HepG2 (cell line): ENCODE measurements at regions not wholly inside any gene's neighbourhood (a gene's known extent, or its start where the extent isn't known, plus 50 kb on each side); places are given as distances from the start of the nearest gene placed in this dataset.

Experiments
- ATAC-seq: fragments of 200-7000 bp; cut with Tn5 transposase; 3 replicates; pipeline ENCODE4 v1.9.1; 2020; ENCODE audit warnings: mild to moderate bottlenecking, moderate library complexity
- BruUV-seq: library from RNA; stranded (reverse); fragments of 400-500 nt; replicated peaks from 2 replicates; lab custom pipeline; 2021; lab: Mats Ljungman, UMichigan
- CTCF ChIA-PET: fragments of 300-600 bp; formaldehyde crosslinking; extraction: SDS; loops from one replicate; lab custom pipeline; 2021; ENCODE audit warnings: low total read pairs, inconsistent platforms, low intra/inter-chr PET ratio; lab: Yijun Ruan, JAX
- POLR2A ChIA-PET: fragments of 350-600 bp; sonication (Branson Sonifier 250); formaldehyde crosslinking; loops from one replicate; lab custom pipeline; 2020; ENCODE audit warnings: antibody characterized with exemption, inconsistent platforms; lab: Yijun Ruan, JAX
- DNase-seq: peaks from one replicate; pipeline ENCODE4 v3.0.0-alpha.2; 2015; ENCODE audit warnings: low spot score
- FAIRE-seq: peaks from 3 replicates; lab custom pipeline; 2011; peaks lifted over from hg19 to GRCh38; lab: Jason Lieb, UNC
- H2AFZ ChIP-seq: one replicate; pipeline ENCODE4 v1.6.1; 2011; ENCODE audit warnings: low read length, inconsistent platforms
- H3K27ac ChIP-seq: fragments of 300-600 bp; 3 replicates; pipeline ENCODE4 v1.8.0; 2011; ENCODE audit warnings: mixed run types, mild to moderate bottlenecking, mixed read lengths, low read length, inconsistent platforms; ENCODE audit not compliant: insufficient read depth; ENCODE audit errors: extremely low read length
- H3K27me3 ChIP-seq, 2 experiments: fragments of 200-600 bp in 1 of 2; 2 replicates in 1 of 2; 3 replicates in 1 of 2; pipeline versions ENCODE4 v1.6.0 to v1.8.0; 2011; ENCODE audit warnings: low read length in 2 of 2, mild to moderate bottlenecking in 2 of 2, moderate library complexity in 2 of 2, inconsistent platforms in 1 of 2; ENCODE audit not compliant: insufficient read depth in 2 of 2, control insufficient read depth in 1 of 2
- H3K36me3 ChIP-seq, 2 experiments: fragments of 200-600 bp in 1 of 2; replicated peaks in 1 of 2; 2 replicates in 1 of 2; 3 replicates in 1 of 2; pipeline versions ENCODE4 v1.5.1 to v1.8.0; 2011; ENCODE audit warnings: low read length in 2 of 2, inconsistent platforms in 1 of 2; ENCODE audit not compliant: insufficient read depth in 2 of 2, control insufficient read depth in 1 of 2
- H3K4me1 ChIP-seq: 2 replicates; pipeline ENCODE4 v1.5.1; 2012; ENCODE audit warnings: low read length, inconsistent platforms; ENCODE audit not compliant: insufficient read depth
- H3K4me2 ChIP-seq: 2 replicates; pipeline ENCODE4 v1.6.0; 2011; ENCODE audit warnings: low read depth, low read length, inconsistent platforms
- H3K4me3 ChIP-seq, 3 experiments: fragments of 200-600 bp in 1 of 3; sonication (generic), shearing (Covaris generic) in 1 of 3; replicated peaks in 1 of 3; 2 replicates each; pipeline ENCODE4 v1.5.1; 2011 to 2016; ENCODE audit warnings: low read length in 3 of 3, inconsistent platforms in 2 of 3, low read depth in 2 of 3, mild to moderate bottlenecking in 2 of 3, control low read depth in 1 of 3, mixed read lengths in 1 of 3; ENCODE audit not compliant: insufficient read depth in 1 of 3
- H3K79me2 ChIP-seq: one replicate; pipeline ENCODE4 v1.6.1; 2011; ENCODE audit warnings: low read length, inconsistent platforms; ENCODE audit not compliant: insufficient read depth
- H3K9ac ChIP-seq: 2 replicates; pipeline ENCODE4 v1.6.0; 2011; ENCODE audit warnings: mild to moderate bottlenecking, low read depth, low read length, inconsistent platforms; ENCODE audit not compliant: insufficient read depth
- H3K9me3 ChIP-seq: 2 replicates; pipeline ENCODE4 v1.5.1; 2012; ENCODE audit warnings: mild to moderate bottlenecking, low read length
- H4K20me1 ChIP-seq: 2 replicates; pipeline ENCODE4 v1.6.0; 2011; ENCODE audit warnings: inconsistent platforms, mild to moderate bottlenecking, low read length, moderate library complexity; ENCODE audit not compliant: insufficient read depth
- JUN ChIP-seq: sonication (generic); formaldehyde crosslinking; IDR thresholded peaks from 2 replicates; pipeline ENCODE4 v1.4.0; 2020; ENCODE audit warnings: mild to moderate bottlenecking, missing genetic modification reagents
- TCF7 ChIP-seq: sonication (generic); IDR thresholded peaks from 2 replicates; pipeline ENCODE4 v1.6.1; 2016; ENCODE audit warnings: antibody characterized with exemption, low read depth
- ZNF383 ChIP-seq: sonication (generic); formaldehyde crosslinking; IDR thresholded peaks from 2 replicates; pipeline ENCODE4 v1.4.0; 2020; ENCODE audit warnings: missing genetic modification reagents, mild to moderate bottlenecking, borderline replicate concordance
- WGBS: methylation state at CpG from one replicate; pipeline ENCODE4 v1.1.6; 2017; ENCODE audit warnings: low lambda C conversion rate; 5-methylcytosine and 5-hydroxymethylcytosine counted together
- in situ Hi-C: cut with HindIII; loops from 2 replicates; pipeline ENCODE4 v1.10.0; 2017; ENCODE audit warnings: low pct_unique_long_range_greater_than_20kb; ENCODE audit not compliant: extremely low pct_ligation_motif_present
- intact Hi-C: fragments of 100-400 bp; cut with micrococcal nuclease; formaldehyde crosslinking; loops from one replicate; pipeline ENCODE4 v1.10.0; 2022; ENCODE audit not compliant: unreplicated experiment
- TF ChIP-seq, protein P1 (sequence below): sonication (generic); formaldehyde crosslinking; IDR thresholded peaks from 2 replicates; pipeline ENCODE4 v1.8.1; 2023; ENCODE audit warnings: missing genetic modification reagents, inconsistent platforms, borderline replicate concordance
- TF ChIP-seq, protein P2 (sequence below): IDR thresholded peaks from 2 replicates; pipeline ENCODE4 v1.6.1; 2016; ENCODE audit warnings: low read depth, missing genetic modification reagents, missing compliant biosample characterization

DNA sequence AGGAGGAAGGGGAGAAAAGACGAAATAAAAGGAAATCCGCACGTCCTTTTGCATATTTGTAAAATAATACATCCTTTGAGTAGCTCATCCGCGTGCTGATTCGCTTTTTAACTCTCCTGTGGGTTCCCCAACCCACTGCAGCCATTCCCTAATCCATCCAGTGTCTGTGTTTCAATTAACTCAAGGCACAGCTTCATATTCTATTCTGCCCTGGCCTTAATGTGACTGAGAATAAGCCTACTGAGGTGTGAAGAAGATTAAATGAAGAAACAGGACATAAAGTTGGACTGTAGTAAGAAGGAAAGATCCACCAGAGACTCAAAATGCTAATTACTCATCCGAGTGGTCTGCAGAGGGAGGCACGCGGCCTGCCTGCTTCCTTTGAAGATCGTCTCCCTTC lies 161.4 kb upstream of the SH3BP4 start:
- Histone ChIP-seq H3K4me3 (no peak overlapping the region), H3K9me3 (no peaks in the 10 kb centered on the region), H3K9ac (no peak overlapping the region), H3K27ac (no peak overlapping the region), H3K36me3 (no peaks in the 10 kb centered on the region), H3K79me2 (no peaks in the 10 kb centered on the region), H4K20me1 (no peaks in the 10 kb centered on the region), H2AFZ (no peak overlapping the region), H3K4me2 (no peak overlapping the region), H3K4me1 (peaks cover 11% of the 10 kb centered on the region), H3K27me3 (no peaks in the 10 kb centered on the region)
- intact Hi-C loops (no loop called here), in situ Hi-C loops (no loop called here)
- 71% methylated on average over 10 of the region's 10 CpGs for WGBS
- ATAC-seq (no peak), DNase-seq (no peak), FAIRE-seq (no peak)
- BruUV-seq, result no TSS peak
- ChIA-PET POLR2A (no interaction called here), CTCF (no interaction called here)
- TF ChIP-seq JUN (no peak), TCF7 (no peak), ZNF383 (CRISPR knock-in tag) (no peak)
- TF ChIP-seq, protein P1, sequence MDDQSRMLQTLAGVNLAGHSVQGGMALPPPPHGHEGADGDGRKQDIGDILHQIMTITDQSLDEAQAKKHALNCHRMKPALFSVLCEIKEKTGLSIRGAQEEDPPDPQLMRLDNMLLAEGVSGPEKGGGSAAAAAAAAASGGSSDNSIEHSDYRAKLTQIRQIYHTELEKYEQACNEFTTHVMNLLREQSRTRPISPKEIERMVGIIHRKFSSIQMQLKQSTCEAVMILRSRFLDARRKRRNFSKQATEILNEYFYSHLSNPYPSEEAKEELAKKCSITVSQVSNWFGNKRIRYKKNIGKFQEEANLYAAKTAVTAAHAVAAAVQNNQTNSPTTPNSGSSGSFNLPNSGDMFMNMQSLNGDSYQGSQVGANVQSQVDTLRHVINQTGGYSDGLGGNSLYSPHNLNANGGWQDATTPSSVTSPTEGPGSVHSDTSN (CRISPR knock-in tag), result no peak
- TF ChIP-seq, protein P2, sequence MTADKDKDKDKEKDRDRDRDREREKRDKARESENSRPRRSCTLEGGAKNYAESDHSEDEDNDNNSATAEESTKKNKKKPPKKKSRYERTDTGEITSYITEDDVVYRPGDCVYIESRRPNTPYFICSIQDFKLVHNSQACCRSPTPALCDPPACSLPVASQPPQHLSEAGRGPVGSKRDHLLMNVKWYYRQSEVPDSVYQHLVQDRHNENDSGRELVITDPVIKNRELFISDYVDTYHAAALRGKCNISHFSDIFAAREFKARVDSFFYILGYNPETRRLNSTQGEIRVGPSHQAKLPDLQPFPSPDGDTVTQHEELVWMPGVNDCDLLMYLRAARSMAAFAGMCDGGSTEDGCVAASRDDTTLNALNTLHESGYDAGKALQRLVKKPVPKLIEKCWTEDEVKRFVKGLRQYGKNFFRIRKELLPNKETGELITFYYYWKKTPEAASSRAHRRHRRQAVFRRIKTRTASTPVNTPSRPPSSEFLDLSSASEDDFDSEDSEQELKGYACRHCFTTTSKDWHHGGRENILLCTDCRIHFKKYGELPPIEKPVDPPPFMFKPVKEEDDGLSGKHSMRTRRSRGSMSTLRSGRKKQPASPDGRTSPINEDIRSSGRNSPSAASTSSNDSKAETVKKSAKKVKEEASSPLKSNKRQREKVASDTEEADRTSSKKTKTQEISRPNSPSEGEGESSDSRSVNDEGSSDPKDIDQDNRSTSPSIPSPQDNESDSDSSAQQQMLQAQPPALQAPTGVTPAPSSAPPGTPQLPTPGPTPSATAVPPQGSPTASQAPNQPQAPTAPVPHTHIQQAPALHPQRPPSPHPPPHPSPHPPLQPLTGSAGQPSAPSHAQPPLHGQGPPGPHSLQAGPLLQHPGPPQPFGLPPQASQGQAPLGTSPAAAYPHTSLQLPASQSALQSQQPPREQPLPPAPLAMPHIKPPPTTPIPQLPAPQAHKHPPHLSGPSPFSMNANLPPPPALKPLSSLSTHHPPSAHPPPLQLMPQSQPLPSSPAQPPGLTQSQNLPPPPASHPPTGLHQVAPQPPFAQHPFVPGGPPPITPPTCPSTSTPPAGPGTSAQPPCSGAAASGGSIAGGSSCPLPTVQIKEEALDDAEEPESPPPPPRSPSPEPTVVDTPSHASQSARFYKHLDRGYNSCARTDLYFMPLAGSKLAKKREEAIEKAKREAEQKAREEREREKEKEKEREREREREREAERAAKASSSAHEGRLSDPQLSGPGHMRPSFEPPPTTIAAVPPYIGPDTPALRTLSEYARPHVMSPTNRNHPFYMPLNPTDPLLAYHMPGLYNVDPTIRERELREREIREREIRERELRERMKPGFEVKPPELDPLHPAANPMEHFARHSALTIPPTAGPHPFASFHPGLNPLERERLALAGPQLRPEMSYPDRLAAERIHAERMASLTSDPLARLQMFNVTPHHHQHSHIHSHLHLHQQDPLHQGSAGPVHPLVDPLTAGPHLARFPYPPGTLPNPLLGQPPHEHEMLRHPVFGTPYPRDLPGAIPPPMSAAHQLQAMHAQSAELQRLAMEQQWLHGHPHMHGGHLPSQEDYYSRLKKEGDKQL (CRISPR knock-in tag), result no peak
